ENCODE measurements at regions not wholly inside any gene's neighbourhood (a gene's known extent, or its start where the extent isn't known, plus 50 kb on each side); places are given as distances from the start of the nearest gene placed in this dataset.

DNA sequence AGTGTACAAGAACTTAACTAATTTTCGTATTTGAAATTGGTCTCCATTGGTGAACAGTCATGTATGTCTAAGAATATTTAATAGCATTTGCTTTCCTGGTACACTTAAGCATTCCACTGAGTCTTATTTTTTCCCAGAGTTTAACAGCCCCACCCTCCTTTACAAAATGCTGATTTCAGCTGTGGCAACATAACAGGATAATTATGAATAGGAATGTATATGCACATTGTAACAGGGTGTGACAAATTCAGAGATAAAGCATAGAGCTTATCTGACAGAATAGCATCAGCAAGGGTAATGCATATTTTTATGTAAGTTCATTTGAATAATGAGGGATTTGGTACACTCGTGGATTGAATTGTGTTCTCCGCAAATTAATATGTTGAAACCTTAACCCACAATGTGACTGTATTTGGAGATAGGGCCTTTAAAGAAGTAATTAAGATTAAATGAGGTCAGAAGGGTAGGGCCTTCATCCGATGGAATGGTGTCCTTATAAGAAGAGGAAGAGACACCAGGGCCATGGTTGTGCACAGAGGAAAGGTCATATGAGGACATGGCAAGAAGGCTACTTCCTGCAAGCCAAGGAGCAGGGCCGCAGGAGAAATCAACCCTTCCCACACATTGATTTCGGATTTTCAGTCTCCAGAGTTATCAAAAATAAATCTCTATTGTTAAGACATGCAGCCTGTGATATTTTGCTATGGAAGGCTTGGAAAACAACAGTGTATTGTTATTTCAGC lies 439.7 kb upstream of the CDH20 start:
- ChIA-PET POLR2A (no interaction called here), CTCF (no interaction called here)
- intact Hi-C loops (cut with micrococcal nuclease): no loop called here
- ATAC-seq (no peak), DNase-seq (no peak)
- no peak overlapping the region for H3K4me3 Mint-ChIP-seq
- peaks cover 5% of the 10 kb centered on the region for H3K9me3 Mint-ChIP-seq
- H3K4me1 Mint-ChIP-seq (ENCODE audit: low read depth): no peaks in the 10 kb centered on the region
- TF ChIP-seq, protein P1, sequence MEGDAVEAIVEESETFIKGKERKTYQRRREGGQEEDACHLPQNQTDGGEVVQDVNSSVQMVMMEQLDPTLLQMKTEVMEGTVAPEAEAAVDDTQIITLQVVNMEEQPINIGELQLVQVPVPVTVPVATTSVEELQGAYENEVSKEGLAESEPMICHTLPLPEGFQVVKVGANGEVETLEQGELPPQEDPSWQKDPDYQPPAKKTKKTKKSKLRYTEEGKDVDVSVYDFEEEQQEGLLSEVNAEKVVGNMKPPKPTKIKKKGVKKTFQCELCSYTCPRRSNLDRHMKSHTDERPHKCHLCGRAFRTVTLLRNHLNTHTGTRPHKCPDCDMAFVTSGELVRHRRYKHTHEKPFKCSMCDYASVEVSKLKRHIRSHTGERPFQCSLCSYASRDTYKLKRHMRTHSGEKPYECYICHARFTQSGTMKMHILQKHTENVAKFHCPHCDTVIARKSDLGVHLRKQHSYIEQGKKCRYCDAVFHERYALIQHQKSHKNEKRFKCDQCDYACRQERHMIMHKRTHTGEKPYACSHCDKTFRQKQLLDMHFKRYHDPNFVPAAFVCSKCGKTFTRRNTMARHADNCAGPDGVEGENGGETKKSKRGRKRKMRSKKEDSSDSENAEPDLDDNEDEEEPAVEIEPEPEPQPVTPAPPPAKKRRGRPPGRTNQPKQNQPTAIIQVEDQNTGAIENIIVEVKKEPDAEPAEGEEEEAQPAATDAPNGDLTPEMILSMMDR (IDR thresholded peaks at IDR 0.05): no peak
- H3K27me3 Mint-ChIP-seq: no peaks in the 10 kb centered on the region
- H3K27ac Mint-ChIP-seq: no peak overlapping the region
- H3K36me3 Mint-ChIP-seq (ENCODE audit: low read depth): no peaks in the 10 kb centered on the region

DNA sequence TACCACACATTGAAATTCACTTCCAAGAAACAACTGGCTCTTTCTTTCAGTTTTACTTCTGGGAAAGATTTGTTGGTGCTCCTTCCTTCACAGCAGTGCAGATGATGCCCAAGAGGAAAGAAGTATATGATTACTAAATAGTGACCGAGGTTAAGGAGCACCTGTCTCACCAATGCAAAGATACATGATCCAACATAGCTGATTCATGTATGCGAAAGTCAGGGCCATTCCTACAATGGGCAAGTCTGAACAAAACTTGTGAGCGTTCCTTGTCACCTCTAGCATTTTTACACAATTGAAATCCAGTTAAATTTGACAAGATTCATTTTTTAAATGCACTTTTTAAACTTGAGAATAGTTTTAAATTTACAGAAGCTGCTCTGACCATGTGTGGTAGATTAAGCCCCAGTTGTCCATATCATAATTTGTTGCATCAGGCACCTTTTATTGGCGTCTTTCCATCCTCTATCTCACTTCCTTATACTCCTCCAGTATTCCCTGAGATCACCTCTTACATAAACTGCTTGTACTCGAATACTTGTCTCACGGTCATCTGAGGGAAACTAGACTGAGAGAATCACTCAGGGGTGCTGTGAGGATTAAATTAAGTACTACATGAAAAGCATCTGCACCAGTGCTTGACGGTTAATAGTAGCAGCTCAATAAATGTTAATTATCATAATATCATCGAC lies 438.8 kb upstream of the CDH20 start:
- Mint-ChIP-seq H3K36me3 (ENCODE audit: low read depth) (no peaks in the 10 kb centered on the region), H3K4me1 (ENCODE audit: low read depth) (no peaks in the 10 kb centered on the region), H3K27me3 (no peaks in the 10 kb centered on the region), H3K4me3 (no peak overlapping the region), H3K27ac (no peak overlapping the region), H3K9me3 (peaks cover 5% of the 10 kb centered on the region)
- CTCF ChIA-PET: no interaction called here
- intact Hi-C loops (cut with micrococcal nuclease): no loop called here
- TF ChIP-seq, protein P1 (IDR thresholded peaks at IDR 0.05): no peak
- DNase-seq (no peak), ATAC-seq (no peak)
- POLR2A ChIA-PET: interaction anchor here (0.9 kb wide), 1 partner anchor 35 kb away, joined by 3 read pairs; no protein-coding TSS in a partner anchor

DNA sequence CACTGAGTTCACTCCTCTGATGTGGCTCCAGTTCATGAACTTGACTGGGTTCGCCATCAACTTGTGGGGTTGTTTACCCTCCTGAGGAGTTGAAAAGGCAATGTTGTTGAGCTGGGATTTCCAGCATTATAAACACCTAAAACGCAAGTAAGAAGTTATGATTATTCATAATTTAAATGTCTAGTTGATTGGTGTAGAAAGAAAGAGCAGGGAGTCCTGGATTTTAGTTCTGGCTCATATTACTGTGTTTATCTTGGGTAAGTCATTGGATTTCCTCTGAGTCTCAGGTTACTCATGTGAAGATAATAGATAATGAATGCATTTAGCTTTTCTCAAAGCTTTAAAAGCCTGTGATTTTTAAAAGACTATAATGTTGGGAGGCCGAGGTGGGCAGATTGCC lies 438.0 kb upstream of the CDH20 start:
- DNase-seq: no peak
- Mint-ChIP-seq H3K9me3 (peaks cover 4% of the 10 kb centered on the region), H3K27ac (no peak overlapping the region), H3K27me3 (no peaks in the 10 kb centered on the region), H3K36me3 (ENCODE audit: low read depth) (no peaks in the 10 kb centered on the region), H3K4me3 (no peak overlapping the region), H3K4me1 (ENCODE audit: low read depth) (no peaks in the 10 kb centered on the region)
- TF ChIP-seq, protein P1 (IDR thresholded peaks at IDR 0.05): no peak
- CTCF ChIA-PET: no interaction called here
- intact Hi-C loops (cut with micrococcal nuclease): no loop called here
- ATAC-seq: no peak
- POLR2A ChIA-PET: interaction anchor here (0.9 kb wide), 1 partner anchor 36 kb away, joined by 3 read pairs; no protein-coding TSS in a partner anchor

DNA sequence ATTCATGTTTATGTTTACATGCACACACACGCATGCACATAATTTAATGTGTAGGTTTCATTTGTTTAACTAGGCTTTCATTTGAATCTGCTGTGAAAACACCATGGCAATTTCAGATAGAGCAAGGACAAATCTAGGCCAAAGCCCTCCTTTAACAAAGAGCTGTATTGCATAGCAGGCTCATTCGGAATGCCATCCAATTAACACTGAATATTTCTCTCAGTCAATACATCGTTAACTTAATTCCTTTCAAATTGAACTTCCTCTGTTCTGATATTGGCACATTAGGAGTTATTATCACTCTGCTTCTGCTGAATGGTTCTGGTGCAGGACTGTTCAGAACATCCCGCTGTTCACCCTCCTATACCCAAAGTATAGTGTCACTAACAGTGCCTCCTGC lies 435.1 kb upstream of the CDH20 start:
- Mint-ChIP-seq H3K4me1 (ENCODE audit: low read depth) (no peaks in the 10 kb centered on the region), H3K36me3 (ENCODE audit: low read depth) (no peaks in the 10 kb centered on the region), H3K27ac (no peak overlapping the region), H3K9me3 (no peaks in the 10 kb centered on the region), H3K27me3 (no peaks in the 10 kb centered on the region), H3K4me3 (no peak overlapping the region)
- CTCF ChIA-PET: no interaction called here
- POLR2A ChIA-PET: no interaction called here
- ATAC-seq (no peak), DNase-seq (no peak)
- TF ChIP-seq, protein P1 (IDR thresholded peaks at IDR 0.05): no peak
- intact Hi-C loops (cut with micrococcal nuclease): no loop called here

DNA sequence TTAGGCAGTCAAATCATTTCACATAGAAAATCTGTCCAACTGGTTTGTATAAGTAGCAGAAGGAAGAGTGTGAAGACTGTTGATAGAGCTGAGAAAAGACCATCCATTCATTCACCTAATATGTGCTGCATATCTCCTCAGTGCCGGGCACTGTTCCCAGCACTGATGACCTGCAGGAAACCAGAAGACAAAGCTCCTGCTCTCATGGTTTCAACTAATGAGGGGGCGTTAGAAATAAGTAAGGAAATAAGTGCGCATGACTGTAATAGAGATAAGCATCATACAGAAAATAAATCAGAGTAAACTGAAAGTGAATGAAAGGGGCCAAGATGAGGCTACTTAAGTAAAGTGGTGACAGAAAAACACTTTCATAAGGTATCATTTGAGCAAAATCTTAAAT lies 427.5 kb upstream of the CDH20 start:
- DNase-seq: no peak
- Mint-ChIP-seq H3K27me3 (no peaks in the 10 kb centered on the region), H3K36me3 (ENCODE audit: low read depth) (no peaks in the 10 kb centered on the region), H3K4me1 (ENCODE audit: low read depth) (no peaks in the 10 kb centered on the region), H3K4me3 (no peak overlapping the region), H3K27ac (no peak overlapping the region), H3K9me3 (peaks cover 1% of the 10 kb centered on the region)
- ATAC-seq: no peak
- intact Hi-C loops (cut with micrococcal nuclease): no loop called here
- POLR2A ChIA-PET: no interaction called here
- TF ChIP-seq, protein P1 (IDR thresholded peaks at IDR 0.05): no peak
- CTCF ChIA-PET: no interaction called here

Measured in activated CD8-positive, alpha-beta T cell treated with anti-CD3 and anti-CD28 coated beads for 36 hours (primary cell).